NB4 (cell line): ENCODE measurements at regions not wholly inside any gene's neighbourhood (a gene's known extent, or its start where the extent isn't known, plus 50 kb on each side); places are given as distances from the start of the nearest gene placed in this dataset.

Source experiments
- DNase-seq: peaks from one replicate; pipeline ENCODE4 v3.0.0; 2010; ENCODE audit warnings: low read depth
- H3K4me3 ChIP-seq: one replicate; pipeline ENCODE4 v1.5.1; 2011; ENCODE audit warnings: mild to moderate bottlenecking, low read depth, low read length, moderate library complexity
- CTCF ChIP-seq: IDR thresholded peaks from one replicate; pipeline ENCODE4 v1.5.1; 2012; ENCODE audit warnings: low read depth, low read length
- MAX ChIP-seq: IDR thresholded peaks from 2 replicates; pipeline ENCODE4 v1.6.1; 2011; ENCODE audit warnings: low read depth, low read length
- MYC ChIP-seq: IDR thresholded peaks from 2 replicates; pipeline ENCODE4 v1.6.1; 2011; ENCODE audit warnings: low read depth, low read length
- POLR2A ChIP-seq: IDR thresholded peaks from 2 replicates; pipeline ENCODE4 v1.6.1; 2011; ENCODE audit warnings: mild to moderate bottlenecking; ENCODE audit not compliant: insufficient read length; ENCODE audit errors: extremely low read depth

GRCh38 chr5:109939116-109939682 is 249.5 kb downstream of the MAN2A1 start:
- H3K4me3 ChIP-seq, result no peak overlapping the region
- DNase-seq, result peak; percentile 77
- no peak for TF ChIP-seq MAX
- TF ChIP-seq MYC, result no peak
- TF ChIP-seq CTCF, result no peak
- no peak for TF ChIP-seq POLR2A

- DNase-seq, result no peak
- TF ChIP-seq MYC, result no peak
- TF ChIP-seq MAX, result no peak
- no peak for TF ChIP-seq CTCF
- TF ChIP-seq POLR2A, result no peak
- no peak overlapping the region for H3K4me3 ChIP-seq
Measured at GRCh38 chr5:109942646-109943045, 252.9 kb downstream of the MAN2A1 start.

- H3K4me3 ChIP-seq, result no peak overlapping the region
- no peak for DNase-seq
- no peak for TF ChIP-seq MYC
- TF ChIP-seq POLR2A, result no peak
- no peak for TF ChIP-seq MAX
- TF ChIP-seq CTCF, result no peak
Measured at GRCh38 chr5:109943701-109944235, 254.0 kb downstream of the MAN2A1 start.

- no peak overlapping the region for H3K4me3 ChIP-seq
- no peak for TF ChIP-seq POLR2A
- no peak for TF ChIP-seq MYC
- TF ChIP-seq CTCF, result no peak
- TF ChIP-seq MAX, result no peak
- DNase-seq, result no peak
Measured at GRCh38 chr5:109944461-109944860, 254.7 kb downstream of the MAN2A1 start.

- H3K4me3 ChIP-seq, result no peak overlapping the region
- no peak for DNase-seq
- TF ChIP-seq MAX (no peak), POLR2A (no peak), MYC (no peak), CTCF (no peak)
Measured at GRCh38 chr5:109945097-109945678, 255.5 kb downstream of the MAN2A1 start.
